NCI-H1436 (cell line): ENCODE measurements at regions not wholly inside any gene's neighbourhood (a gene's known extent, or its start where the extent isn't known, plus 50 kb on each side); places are given as distances from the start of the nearest gene placed in this dataset.
"Not testable (repeated sequence)": the region's sequence is repeated elsewhere in the genome, so short reads cannot be mapped to it uniquely, and the experiment has no call there.

Source experiments
- DNase-seq: peaks from one replicate; lab custom pipeline; 2025; lab: John Stamatoyannopoulos, UW

DNA sequence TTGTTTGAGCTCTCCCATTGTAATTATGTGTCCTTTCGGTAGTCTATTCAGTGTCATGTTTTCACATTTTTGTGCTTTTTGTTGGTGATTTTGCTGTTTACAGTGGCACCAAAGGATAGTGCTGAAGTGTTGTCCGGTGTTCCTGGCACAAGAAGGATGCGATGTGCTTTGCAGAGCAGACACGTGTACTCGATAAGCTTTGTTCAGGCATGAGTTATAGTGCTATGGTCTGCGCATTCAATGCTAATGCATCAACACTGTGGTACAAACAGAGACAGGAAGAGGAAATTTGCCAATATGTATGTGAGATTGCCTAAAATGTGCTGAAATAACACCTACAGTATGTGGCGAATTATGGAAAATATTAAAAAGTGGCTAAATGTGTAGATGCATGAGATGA is 913.4 kb upstream of the ACO1 start:
- no peak for DNase-seq

DNA sequence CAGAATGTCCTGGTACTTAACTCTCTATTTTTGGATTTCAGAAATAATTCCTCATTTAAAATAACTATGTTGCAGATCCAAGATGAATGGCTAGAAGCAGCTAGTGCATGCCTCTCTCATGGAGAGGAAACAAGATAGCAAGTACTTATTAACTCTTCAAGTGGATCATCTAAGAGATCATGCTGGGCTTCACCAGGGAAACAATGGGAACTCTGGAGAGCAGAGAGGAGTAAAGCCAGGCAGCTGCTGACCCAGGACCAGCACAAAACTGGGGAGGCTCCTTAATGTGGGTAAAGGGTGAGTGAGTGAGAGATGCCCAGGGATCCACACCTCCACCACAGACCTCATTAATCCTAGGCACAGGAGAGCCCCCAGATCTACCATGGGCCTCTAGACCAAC is 897.8 kb upstream of the ACO1 start:
- no peak for DNase-seq

DNA sequence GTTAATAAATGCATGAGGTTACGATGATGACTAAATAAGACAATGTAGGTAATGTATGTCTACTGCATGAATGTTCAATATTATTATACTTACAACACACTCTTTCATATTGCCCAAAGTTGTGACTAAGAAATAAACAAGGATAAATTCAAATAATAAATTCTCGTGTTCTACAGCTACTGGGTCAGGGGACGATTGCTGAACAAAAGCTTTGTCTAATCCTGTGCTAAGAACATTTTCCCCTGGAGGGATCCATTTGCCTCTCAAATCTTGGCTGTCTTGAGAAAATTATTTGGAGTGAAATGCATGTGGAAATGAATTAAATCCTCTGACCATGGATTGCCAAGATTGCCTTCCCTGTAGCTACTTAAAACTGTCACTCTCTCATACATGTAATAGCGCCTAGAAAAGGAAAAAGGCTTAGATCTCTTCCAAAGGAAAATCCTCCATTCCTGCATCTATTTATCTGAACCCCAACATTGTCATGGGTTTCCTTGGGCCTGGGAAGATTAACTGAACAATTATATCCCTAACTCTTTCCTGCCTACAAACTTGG is 893.8 kb upstream of the ACO1 start:
- no peak for DNase-seq

DNA sequence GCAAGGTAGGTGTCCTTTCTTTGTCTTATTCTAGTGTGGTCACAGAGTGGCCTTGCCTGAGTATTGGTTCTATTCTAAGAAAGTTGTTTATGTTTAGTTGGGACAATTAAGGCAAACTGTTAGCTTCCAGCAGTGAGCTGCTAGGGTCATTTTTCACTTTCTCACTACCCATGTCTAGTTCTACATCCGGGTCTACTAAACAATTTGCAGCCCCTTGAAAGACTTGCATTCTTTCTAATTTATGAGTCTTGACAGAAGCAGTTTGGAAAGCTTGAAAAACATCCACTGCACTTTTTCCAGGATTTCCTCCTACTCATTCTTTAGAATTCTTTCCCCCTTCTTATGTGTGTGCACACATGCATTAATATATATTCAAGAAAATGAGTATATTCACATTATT is 892.2 kb upstream of the ACO1 start:
- DNase-seq, result no peak

DNA sequence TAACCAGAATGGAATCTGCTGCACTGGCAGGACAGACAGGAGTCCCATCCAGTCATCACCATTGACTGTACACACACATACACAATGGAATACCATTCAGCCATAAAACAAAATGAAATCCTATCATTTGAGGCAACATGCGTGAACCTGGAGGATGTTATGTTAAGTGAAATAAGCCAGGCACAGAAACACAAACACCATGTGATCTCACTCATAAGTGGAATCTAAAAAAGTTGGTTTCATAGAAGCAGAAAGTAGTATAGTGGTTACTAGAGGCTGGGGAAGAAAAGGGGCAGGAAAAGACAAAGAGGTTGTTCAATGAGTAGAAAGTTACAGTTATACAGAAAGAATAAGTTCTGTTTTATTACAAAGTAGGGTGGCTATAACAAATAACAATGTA is 884.0 kb upstream of the ACO1 start:
- no peak for DNase-seq

DNA sequence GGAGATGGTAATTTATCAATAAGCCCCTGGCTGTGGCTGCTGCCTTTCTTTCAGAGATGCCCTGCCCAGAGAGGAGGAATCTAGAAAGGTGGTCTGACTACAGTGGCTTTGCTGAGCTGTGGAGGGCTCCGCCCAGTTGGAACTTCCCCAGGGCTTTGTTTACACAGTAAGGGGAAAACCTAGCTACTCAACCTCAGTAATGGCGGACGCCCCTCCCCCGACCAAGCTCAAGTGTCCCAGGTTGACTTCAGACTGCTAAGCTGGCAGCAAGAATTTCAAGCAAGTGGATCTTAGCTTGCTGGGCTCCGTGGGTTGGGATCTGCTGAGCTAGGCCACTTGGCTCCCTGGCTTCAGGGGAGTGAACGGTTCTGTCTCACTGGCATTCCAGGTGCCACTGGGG is 865.4 kb upstream of the ACO1 start:
- peak; percentile 4 for DNase-seq

DNA sequence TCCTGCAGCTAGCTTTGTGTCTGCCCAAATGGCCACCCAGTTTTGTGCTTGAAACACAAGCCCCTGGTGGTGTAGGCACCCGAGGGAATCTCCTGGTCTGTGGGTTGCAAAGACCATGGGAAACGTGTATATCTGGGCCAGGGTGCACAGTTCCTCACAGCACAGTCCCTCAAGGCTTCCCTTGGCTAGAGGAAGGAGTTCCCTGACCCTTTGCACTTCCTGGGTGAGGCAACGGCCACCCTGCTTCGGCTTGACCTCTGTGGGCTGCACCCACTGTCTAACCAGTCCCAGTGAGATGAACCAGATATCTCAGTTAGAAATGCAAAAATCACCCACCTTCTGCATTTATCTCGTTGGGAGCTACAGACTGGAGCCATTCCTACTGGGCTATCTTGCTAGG is 865.0 kb upstream of the ACO1 start:
- no peak for DNase-seq

DNA sequence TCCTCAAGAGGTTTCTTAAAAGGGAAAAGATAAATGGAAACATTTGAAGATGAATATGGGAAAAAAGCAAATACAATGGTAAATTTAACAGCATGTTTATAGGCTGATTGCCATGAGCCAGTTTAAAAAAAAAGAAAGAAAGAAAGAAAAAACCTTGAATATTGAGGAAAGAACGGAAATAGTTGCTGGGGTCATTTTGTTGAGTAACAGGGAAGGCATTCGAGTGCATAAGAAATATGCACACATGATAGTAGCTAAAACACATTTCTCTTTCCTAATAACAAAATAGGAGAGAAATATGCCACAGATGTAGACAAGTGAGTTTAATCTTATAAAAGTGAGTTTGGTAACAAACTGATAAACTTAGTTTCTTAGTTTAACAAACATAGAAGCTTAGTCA is 864.6 kb upstream of the ACO1 start:
- no peak for DNase-seq

DNA sequence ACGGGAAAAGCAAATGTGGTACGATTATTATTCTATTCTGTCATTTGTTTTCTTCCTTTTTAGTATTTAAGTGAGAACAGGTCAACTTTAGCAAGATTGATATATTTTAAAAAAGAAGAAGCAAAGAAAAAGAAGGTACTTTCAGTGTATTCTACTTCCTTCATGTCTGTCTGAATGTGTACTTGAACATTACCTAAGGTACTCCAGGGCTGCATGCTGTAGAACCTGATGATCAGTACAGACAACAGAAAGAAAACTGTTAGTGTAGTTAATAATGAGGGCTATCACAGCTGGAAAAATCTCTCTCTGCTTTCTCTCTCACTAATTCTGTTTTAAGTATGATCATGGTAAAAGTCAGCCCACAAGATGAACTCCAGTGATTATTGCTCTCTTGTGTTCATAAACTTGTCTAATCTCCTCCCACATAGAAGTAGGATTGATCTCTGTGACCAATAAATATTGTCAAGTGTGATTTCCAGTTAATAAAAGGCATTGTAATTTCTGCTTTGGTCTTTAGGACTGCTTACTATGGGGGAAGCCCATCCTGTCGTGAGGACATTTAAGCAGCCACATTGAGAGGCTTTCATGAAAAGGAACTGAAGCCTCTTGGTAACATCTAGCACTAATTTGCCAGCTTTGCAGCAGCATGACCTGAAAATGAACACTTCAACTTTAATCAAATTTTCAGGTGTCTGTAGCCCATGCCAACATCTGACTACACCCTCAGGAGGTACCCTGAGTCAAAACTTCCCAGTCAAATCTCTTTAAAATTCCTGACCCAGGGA is 864.0 kb upstream of the ACO1 start:
- no peak for DNase-seq

DNA sequence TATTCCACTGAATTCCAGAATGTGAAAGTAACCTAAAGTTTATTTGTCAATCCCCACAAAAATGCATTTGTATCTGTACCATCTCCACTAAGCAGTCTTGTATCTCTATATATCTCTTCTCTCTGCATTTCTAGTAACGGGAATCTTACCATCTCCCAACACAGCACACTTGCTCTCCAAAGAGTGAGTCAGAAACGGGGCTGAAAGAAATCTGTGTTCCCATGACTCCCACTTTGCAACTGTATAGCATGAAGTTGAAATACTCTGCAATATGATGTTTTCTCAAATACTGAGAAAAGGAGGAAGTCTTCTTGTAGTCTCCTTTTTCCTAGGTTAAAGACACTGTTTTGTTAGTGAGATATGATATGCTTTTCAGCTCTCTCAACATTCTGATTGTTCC is 848.8 kb upstream of the ACO1 start:
- no peak for DNase-seq

DNA sequence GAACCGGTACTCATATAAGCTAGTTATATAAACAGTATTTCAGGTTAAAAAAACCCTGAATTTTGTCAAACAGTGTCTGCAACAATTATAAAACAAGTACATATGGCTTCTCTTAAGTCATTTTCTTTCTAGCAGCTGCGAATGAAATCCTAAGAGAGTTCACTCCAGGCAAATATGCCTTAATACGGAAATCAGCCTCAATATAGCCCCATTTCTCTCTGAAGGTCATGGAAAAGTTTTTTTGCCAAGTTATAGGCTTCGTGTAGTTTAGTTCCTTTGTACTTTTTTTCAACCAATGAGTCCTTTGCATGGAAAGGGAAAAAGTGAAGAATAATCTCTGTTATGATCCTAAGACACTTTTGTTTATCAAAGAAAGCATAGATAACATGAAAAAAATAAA is 848.0 kb upstream of the ACO1 start:
- no peak for DNase-seq

DNA sequence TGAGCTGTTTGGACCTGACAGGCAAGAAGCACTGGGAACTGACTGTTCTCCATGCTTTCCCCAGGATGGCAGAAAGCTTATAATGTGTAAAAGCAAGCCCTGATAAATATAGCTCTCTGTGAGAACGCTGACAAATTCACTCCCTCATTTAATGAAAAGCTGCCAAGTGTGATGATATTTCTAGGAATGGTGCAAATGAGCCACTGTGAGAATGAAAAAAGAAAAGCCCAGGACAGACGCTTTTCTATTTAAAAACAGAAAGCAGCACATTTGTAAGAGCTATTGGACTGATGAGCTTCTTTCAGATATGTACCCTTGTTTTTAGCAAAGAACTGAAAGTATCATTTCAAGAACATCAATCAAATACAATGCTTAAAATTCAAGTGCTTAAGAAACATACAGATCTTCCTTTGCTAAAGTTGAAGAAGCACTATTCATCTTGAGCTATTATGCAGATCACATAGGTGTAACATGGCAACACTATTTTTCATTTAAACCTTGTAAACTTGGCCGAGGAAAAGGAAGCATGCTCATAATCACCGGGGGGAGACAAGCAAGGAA is 842.6 kb upstream of the ACO1 start:
- no peak for DNase-seq

DNA sequence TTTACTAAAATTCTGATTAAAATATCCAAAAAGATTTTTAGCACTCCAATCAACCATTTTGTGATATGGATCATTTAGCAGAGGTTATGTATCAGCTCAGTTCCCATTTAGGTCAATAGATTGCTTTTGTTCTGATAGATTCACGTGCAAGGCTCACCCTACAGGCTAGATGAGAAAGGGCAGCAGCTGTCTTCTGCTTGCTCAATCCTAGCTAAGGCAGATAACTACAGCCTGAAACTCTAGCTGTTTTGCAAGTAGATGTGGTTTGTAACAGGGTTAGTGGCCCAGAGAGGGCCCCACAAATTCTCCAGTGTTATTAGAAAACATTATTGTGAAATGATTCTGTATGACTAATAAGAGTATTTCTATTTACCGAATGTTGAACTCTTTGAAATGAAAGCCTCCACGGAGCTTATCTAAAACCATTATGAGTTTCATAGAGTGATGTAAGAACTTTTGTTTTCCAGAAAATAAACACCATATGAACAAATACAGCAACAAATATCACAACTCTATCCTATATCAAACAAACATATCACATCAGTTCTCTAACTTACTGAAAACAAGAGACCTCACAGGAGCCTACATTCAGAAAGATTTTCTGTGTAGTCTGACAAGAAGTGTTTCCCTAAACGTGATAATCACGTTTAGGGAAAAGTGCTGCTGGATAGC is 841.9 kb upstream of the ACO1 start:
- DNase-seq, result peak; percentile 27

DNA sequence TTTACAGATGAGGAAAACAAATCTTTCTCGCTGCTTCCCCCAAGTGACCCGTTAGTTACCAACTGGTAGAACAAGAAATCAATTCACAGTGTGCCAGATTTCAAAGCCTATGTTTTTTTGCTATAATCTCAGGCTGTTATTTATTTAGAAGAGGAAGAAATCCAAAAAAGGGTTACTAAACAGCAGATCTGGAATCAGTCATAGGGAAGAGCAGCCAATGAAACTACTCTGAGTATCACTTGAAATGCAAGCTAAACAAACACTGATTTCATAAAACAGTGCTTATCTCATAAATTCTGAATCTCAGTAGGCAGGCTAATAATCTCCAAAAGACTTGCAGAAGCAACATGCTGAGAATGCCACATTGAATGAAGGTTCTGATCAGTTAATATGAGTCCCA is 829.5 kb upstream of the ACO1 start:
- no peak for DNase-seq

DNA sequence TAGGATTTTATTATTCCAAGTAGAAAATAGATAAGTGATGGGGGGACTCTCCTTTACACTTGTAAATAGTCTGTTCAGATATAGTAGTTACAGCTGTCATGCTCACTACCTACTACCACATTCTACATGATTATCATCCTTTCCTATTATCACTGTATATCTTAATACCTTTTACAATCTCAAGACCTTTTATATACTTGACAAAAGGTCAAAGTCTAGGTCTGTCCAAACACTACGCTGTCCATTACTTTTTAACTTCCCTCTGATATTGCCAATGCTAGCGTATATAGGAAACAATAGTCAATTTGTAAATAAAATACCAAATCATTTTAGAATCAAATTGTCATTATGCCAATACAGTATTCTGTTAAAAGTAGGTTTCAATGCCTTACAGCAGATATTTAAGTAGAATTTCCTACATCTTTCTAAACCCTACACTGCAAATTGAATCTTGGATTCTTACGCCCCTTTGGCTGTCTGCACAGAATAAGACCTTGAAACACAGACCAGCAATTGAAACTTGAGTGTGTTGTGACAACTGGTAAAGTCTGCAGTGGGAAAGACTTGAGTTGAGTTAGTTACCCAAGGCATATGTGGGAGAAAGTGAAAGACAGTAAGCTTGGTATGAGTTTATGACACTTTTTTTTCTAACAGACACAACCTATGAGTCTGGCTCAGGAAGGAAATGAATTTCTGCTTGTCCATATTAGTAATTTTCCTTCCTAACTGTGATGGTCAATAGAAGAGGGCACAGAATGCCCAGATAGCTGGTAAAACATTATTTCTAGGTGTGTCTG is 827.6 kb upstream of the ACO1 start:
- no peak for DNase-seq

DNA sequence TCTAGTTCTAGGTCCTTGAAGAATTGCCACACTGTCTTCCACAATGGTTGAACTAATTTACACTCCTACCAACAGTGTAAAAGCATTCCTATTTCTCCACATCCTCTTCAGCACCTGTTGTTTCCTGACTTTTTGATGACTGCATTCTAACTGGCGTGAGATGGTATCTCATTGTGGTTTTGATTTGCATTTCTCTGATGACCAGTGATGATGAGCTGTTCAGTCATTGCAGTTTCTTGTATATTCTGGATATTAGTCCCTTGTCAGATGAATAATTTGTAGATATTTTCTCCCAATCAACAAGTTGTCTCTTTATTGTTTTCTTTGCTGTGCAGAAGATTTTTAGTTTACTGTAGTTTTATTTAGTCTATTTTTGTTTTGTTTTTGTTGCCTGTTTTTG is 812.3 kb upstream of the ACO1 start:
- DNase-seq, result not testable (repeated sequence)

DNA sequence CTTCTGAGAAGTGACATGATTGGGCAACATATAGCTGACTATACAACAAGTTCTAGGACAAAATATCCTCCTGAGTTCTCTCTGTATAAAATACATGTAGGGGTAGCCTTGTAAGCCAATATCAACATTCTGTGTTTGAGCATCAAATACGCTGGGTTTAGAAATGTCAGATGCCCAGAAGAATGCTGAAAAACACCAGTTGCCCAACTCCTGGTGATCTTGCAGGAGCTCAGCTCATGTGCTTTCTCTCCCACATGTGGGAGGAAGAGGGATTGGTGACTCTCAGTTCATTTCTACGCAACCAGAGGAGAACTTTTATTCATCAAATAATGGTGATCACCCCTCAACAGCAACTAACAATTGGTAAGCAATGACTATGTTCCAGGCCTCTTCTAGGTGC is 810.9 kb upstream of the ACO1 start:
- no peak for DNase-seq

DNA sequence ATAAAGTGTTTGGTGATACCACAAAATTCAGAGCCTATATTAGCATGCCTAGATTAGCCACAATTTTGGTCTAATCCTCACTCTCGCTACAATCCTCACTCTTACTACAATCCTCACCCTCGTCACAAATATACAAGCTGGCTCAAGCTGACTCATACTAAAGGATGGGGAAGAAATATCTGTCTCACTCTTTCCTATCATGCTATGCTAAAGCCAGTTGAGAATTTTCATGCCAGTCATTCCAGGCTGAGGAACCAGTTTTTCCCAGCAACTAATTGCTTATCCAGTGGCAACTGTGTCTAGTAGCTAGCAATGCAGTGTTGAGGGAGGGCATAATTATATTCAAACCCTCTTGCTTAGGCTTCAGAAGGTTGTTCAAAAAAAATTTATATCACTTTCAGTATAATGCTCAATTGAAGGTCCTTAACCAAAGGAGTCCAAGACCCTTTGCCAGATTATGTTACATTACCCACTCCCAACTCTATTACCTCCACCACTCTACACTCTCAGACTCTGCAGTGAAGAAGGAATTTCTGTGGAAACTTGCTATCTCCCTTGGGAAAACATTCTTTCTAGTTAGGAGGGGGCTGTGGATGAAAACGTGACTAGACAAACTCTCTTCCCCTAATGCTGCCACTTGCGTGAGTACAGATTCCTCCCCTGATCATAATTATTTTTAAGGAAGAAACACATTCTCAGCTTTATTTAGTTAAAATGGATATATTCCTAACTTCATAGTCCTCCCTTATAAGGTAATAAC is 810.3 kb upstream of the ACO1 start:
- DNase-seq, result no peak

DNA sequence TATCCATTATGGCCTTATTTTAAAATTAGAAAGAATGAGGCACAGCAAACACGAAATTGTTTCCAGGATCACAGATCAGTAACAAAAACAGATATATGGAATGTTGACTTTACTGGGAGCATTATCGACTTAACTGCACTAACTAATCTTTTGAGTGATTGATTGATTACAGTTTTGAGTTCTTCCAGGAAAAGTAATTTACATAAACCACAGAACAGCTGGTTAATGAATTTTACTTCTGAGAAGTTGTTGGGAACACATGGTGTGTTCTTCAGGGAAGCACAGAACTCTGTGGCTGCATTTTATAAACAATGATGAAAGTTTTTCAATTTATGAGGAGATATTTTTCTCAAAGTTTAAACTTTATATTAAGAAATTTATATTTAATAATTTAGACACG is 802.4 kb upstream of the ACO1 start:
- no peak for DNase-seq

DNA sequence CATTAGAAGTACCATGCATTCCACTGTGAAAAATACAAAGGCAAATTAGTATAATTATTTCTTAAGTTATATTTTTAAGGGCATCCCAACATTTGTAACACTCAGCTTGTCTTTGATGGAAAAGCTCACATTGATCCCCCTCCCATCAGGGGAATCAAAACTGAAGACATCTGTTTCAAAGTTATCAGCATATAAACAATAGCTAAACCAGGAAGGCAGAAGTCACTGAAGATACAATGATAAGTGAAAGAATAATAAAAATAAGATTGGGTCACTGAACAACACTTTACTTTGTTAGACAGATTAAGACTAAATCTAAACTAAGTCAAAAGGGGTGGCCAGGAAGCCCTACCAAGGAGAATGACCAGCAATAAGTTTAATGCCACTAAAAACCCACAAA is 801.9 kb upstream of the ACO1 start:
- DNase-seq, result no peak

DNA sequence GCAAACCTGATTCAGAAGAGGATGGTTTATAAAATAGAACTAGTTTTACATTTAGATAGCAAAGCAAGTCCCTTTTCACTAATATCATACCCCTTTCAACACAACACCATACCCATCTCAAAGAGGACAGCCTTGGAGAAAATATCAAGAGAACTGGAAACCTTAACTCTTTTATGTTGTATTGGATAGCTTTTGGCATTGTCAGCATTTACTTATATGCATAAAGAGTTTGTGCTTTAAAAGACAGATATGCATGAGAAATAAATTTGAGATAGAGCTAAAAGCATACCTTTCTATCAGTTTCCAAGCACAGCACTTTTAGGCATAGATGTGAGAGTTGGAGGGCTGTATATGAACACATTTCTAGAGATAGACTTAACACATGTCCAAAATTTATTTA is 799.3 kb upstream of the ACO1 start:
- no peak for DNase-seq

DNA sequence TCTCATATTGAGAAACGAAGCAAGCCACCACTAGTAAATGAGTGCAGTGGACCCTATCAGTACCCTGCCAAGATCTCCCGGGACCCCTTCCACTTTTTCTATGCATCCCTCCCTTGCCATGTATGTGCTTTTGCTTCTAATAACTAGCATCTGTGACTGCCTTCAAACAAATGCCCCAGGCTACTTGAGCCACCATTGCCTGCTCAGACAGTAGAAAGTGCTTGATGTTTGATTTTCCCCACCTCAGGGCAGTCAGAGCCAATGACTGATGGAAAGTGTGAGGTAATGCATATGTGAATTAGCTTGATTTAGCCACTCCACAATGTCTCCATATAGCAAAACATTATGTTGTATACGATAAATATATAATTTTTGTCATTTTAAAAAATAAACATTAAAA is 797.3 kb upstream of the ACO1 start:
- no peak for DNase-seq
